HG02642 (cell line): ENCODE measurements at regions not wholly inside any gene's neighbourhood (a gene's known extent, or its start where the extent isn't known, plus 50 kb on each side); places are given as distances from the start of the nearest gene placed in this dataset.
A peak's percentile ranks its signal among the peaks of the same experiment; 100 is the strongest.

ENCODE experiments used
- ATAC-seq: cut with Tn5 transposase; IDR thresholded peaks from one replicate; pipeline ENCODE4 v1.9.1; 2021; ENCODE audit warnings: mild to moderate bottlenecking; ENCODE audit not compliant: unreplicated experiment, poor library complexity

DNA sequence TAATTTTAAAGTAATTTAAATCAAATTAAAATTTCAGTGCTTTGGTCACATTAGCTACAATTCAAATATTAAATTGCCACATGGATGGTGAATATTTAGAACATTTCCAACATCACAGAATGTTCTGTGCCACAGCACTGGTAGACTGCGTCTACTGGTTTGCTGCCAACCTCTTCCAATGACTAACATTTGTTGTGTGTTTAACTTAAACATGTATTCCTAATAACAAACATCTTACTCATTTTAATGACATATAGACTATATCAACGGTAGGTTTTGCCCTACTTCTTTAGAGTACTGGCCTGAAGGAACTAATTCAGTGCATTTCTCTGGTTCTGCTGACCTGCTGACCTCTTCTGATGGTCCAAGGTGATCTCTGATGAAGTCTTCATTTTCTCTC, 157.6 kb downstream of the DCK start:
- no peak for ATAC-seq

DNA sequence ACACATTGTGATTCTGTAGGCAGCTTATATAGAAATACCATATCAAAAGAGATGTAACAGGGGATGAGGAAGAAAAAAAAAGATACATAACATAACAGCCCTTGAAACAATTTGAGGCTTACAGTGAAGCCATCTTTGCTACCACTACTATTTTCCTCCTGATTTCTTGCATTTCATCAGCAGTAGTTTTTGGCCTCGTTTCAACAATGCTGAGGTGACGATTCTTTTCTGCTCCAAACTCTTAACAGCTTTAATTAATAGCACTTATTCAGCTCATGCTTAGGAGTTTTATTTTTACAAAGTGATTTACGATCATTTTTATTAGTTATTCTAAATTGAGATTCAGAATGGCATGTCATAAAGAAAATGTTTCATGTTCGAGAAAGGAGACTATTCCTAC, 163.2 kb downstream of the DCK start:
- no peak for ATAC-seq

DNA sequence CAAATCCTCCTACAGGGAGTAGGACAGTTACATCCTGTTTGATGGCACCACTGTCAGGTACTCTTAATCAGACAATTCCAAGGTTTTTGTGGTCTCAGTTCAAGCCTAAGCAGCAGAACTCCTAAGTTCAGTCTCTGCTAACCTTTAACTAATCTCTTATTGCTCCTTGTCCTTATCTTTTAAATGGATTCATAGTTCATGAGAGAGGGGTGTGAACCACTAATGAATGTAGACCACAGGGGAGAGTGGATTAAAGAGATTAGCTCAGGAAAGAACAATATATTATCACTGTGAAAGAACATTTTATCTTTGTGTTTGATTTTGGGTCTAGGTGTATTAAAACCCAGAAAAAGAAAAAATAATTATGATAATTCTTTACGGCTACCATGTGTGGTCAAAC, 168.9 kb downstream of the DCK start:
- no peak for ATAC-seq

DNA sequence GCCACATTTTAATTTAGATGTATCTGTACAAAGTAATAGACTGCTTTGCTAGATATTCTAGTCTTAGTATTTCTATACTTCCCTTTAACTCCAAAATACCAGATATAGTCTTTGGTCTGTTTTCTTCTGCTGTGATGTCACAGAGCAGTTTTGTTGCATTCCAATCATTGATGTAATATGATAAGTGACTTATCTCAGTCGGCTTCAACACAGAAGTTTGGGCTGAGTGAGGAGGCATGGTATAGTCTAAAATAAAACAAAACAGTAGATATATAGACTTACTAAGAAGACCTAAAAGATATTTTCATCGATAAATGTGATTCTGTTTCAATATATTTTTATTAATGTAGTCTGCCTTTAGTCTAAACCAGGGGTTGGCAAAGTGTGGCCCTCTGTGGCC, 169.9 kb downstream of the DCK start:
- ATAC-seq = no peak

DNA sequence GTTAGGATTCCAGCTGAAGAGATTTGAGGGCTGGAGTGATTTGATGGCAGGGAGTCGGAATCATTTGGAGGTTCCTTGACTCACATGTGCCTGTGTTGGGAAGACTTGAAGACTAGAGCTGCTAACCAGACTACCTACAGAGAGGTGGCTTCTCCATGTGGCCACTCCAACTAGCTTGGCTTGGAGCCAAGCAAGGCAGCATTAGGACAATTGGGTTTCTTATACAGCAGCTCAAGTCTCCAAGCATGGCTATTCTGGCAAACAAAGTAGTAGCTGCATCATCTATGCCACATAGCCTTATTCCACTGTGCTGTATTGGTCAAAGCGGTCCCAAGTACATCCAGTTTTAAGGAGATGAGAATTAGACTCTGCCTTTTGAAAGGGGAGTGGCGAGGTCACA, 171.7 kb upstream of the SLC4A4 start:
- no peak for ATAC-seq

DNA sequence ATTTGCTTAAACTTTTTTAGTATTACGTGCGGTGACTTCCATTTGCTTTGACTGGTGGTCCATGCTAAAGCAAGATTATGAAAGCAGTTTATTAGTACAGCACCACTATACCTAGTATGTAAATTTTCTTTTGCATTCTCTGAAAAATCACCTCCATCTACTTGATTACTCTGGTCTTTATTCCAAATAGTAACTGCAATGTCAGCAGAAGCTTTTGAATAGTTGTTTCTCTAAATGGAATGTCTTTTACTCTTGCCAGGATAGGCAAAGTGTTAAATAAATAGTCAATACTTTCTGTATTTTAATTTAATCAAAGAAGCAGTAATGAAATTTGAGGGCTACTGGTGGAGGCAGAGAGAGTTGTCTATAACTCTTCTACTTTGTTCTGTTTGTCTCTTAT, 167.2 kb upstream of the SLC4A4 start:
- no peak for ATAC-seq

DNA sequence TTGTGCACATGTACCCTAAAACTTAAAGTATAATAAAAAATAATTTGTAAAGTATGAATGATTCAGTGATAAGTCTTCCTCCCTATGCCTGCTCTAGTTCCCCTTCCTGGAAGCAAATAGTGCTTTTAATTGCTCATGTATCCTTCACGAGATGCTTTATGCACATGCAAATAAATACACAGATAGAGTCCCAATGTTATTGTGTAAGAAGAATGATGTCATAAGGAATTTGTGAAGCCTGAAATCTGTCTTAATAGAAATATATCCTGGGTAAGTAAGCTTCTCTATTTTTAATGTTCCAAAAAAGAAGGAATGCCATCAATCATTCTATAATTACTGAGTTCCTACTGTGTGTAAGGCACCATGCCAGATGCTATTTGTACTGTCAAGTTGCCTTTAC, 157.5 kb upstream of the SLC4A4 start:
- ATAC-seq = no peak

DNA sequence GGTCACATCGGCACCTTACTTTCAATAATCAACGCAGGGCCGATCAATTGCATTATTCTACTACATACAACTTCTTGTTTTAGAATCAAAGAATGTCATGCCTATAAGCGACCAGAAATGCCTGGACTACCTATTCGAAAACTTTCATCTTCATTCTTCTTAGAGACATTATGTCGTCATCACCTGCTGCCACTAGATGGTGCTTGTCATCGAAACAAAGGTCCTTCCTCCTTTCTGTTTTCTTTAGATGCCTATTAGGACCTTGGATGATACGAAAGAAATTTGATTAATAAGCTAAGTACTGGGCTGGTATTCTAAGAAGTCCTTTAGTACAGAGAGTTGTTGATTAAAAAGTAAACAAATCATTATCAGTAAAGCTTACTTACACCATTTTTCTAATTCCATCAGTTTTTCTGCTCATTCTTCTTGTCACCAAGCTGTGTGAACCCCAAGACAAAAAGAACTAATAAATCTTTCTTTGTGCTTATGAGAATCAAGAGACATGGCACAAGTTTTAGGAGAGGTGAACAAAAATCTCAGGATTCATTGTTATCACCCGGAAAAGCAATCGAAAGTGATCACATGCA, 154.5 kb upstream of the SLC4A4 start:
- ATAC-seq = peak; percentile 59

DNA sequence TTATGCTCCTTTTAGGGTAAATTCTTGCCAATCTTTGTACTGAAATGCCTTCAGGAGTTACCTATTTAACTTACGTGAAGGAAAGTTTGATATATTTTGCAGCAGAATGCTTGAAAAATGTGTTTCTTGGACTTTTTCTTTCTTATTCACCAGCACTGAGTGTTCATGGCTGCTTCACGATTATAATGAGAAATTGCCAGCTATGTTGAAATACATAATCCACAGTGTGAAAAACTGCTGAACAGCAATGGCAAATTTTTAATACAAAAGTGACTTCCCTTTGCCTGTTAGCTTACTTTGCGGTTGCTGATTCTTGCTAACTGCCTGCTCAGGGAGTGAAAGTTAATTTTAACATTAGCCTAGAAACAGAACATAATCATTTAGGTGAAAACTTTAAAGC, 153.8 kb upstream of the SLC4A4 start:
- ATAC-seq = no peak

DNA sequence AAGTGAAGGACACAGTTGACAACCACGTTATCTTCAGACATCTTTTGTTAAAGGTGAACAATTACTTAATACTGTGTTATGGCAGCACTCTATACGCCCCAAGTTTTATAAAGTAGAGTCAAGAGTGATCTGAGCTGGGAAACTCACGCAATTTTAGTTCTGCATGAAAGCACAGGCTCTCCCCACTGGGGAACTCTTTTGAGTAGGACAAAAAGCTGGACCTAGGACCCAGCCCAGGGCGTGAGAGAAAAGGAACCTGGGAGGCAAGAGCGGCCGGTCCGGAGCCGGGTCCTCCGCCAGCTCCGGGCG, 152.6 kb upstream of the SLC4A4 start:
- ATAC-seq = no peak

DNA sequence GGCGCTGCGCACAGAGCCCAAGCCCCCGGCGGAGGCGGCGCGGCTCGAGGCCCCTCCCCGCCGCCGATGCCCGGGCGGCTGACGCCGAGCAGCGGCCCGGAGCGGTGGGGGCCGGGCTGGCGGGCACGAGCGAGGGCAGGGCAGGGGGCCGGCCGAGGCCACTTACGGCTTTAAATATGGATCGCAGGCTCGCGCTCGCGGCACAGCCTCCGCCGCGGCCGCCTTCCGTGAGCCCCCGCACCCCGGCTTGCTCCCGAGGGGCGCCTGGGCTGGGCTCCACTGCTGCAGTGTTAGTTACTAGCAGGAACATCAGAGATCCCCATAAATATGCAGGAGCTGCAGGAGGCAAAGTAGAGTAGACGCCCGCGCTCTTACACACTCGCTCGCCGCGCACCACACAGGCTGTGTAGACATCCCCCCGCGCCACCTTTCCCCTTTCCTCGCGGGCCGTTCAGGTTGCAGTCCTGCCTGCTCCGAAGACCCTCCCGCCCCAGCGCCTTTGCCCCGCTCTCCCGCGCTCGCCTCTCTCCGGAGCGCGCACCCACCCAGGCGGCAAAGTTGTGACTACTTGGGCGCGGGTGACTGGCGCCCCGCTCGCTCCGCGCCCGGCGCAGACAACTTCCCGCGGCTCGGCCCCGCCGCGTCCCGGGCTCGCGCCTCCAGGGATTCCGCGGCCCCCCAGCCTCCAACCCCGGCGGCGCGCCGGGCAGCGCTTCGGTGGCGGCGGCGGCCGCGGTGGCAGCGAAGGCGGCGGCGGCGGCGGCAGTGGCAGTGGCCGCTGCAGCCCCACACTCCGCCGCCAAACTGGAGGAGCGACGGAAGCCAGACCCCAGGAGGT, 152.0 kb upstream of the SLC4A4 start:
- peak; percentile 44 for ATAC-seq

DNA sequence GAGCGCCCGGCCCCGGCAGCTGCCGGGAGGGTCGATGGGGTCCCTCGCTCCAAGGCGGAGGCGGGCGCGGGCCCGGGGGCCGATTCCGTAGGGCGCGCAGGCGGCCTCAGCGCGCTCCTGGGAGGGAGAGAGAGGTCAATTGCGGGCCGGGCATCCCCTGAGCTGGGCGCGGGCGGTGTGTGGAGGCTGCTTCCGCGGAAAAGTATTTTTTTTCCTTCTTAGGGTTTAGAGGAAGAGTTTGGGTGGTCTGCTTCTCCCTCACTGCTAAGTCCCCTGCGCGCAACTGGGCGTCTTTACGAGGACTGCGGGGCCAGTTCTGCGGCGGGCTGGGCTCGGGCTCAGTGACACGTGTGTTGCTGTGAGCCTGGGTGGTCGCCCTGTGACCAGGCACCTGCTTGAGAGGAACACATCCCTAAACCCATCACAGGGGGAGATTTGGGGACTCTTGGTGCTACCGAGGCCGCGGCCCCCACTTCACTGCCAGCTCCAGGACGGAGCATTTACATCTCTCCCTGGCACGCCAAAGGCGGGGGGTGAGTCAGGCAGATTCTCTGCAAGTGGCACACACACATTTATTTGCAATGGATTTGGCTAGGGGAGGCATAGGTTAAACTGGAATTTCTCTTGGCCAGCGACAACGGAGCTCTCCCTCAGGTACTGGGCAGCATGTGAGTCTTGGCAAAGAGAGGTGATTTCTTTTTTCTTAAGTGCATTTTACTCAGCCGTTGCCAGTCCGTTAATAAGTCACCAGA, 151.2 kb upstream of the SLC4A4 start:
- ATAC-seq = peak; percentile 32

DNA sequence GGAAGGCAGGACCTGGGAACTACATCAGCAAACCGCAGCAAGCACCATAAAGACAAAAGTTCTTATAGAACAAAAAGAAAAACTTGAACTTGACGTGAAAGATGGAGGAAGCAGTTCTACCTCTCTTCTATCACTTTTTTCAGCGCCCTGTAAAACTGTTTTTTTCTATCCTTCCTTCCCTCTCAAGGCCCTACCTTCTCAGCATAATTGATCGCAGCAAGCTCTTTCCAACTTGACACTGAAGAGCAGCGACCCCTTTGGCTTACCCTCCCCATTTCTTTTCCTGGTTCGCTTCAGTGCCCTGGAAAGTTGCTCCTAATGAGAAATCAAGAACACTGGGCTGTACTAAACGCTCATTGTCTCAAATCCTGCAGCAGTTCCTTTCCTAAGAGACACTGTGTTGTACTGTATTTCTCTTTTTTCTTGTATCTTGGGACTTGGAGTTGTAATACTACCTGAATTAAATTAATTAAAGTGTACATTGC, 150.6 kb upstream of the SLC4A4 start:
- no peak for ATAC-seq

DNA sequence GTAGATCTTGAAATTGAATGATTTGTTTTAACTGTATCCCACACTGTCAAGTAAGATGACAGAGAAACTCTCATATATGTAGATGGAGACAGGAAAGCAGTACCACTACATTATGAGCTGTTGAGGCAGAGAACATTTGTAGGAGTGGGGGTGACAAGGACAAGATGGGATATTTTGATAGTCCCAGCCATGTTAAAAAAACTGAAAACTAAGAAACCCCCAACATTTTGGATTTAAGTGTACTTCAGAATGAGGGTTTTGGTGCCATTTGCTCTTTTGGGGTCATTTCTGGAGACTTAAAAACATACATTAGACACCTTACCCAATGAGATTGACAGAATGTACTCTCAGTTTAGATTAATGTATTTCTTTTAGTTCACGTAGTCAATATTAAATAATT, 149.9 kb upstream of the SLC4A4 start:
- no peak for ATAC-seq

DNA sequence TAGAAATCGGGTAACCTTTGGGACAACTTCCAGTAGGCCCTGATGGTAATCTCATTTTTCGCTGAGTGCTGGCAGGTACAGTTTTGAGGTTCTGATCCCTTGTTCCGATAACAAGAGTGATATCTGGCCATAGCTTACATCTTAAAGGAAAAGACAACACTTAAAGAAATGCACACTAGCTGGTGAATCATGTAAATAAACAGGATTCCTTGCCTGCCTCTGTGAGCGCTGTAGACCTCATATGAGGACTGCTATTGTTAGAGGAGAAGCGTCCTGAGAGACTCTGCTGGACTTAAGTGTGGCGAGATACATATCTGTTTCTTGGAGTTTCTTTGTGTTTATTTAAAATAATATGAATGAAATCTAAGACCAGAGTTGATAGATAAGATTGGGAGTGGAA, 149.3 kb upstream of the SLC4A4 start:
- ATAC-seq = no peak

DNA sequence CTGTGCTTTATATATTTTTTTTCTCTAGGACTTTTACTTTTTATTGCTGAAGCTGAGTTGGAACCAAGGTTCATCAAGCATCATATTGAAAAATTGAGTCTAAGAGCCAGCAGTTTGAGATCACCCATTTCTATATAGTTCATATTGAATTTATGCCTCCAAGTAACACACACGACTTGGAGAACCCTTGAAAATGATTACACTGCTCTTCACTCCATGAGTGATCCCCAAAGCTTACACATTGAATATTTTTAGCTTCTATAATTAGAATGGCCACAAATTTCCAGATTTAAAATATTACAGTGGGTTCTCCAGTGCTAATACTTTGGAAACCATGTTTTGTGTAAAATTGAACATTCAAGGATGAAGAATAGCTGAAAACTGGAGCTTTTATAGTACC, 144.4 kb upstream of the SLC4A4 start:
- ATAC-seq = no peak

DNA sequence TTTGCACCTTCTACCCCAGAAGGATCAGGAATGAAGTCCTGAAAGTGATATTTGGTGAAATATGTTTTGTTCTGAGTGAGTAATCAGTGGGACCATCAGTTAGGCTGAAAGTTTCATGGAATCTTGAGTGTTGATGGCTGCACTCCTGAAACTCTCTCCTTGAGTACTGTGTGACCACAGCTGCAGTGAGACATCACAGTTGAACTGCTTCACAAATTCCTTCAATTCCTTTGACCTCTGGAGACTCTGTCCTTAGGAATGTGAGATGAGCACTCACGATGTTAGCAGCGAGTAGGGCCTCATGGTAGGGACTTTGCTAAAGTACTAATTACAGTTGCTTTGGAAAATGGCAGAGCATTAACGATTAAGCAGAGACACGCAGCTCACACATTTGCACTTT, 142.9 kb upstream of the SLC4A4 start:
- ATAC-seq = no peak

DNA sequence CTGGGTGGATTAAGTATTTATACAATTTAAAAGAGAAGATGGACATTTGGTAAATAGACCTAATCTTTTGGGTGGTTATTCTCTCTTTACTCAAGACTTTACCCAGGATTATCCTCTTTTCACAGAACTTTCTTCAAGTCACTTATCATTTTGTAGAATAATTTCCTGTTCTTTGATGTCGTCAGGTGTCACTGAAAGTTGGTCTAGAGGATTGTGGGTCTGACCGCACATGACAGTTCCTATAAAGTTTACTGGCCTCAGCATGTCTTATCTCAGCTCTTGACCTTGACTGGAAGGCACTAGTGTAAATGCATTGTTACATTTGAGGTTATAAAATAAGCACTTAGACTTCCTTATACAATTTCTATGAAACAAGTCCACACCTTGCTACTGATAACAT, 139.9 kb upstream of the SLC4A4 start:
- no peak for ATAC-seq

DNA sequence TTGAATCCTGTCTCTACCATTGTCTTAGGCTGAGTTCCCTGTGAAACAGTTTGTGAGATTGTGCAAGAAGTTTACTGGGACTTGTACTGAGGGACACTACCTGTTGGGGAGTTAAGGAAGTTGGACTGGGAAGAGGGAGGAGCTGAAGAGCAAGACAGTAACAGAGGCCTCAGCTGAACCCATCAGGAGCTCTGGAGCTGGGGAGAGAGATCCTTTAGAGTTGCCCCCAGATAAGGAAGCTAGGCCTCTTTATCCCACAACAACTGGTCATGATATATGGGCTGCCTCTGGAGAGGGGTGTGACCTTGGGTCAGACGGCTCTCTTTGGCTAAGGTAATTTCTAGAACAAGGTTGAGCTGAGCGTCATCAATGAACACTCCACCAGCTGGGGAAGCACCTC, 137.8 kb upstream of the SLC4A4 start:
- no peak for ATAC-seq

DNA sequence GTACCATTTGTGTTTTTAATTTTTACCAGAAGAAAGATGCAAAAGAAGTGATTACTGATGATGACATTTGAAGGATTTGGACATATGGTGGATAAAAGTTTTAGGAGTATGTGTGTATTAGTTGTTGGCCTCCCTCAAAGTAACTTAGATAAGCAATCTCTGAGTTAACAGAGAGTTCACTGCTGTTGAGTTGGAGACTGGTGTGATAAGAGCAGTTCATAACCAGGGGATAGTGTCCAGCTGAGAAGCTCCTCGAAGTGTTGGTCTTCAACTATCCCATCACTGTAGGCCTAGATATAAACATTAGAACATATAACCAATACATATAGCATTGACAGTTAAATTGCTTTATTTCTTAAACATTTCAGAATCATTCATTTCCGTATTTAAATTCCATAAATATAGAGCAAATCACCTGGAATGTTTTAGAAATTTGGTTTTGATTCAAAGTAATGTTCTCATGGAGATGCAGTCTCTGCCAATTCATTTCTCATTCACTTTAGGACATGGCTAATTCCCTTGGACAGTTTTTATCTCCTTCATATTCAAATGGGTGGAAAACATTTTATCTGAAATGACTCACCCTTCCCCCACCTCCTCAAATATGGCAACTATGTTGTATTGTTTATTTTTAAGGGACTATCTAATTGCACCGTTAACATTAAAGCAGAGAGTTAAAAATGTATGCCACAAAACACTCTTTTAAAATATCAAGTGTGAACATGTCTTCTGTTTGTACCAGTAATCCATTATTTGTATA, 136.8 kb upstream of the SLC4A4 start:
- no peak for ATAC-seq

DNA sequence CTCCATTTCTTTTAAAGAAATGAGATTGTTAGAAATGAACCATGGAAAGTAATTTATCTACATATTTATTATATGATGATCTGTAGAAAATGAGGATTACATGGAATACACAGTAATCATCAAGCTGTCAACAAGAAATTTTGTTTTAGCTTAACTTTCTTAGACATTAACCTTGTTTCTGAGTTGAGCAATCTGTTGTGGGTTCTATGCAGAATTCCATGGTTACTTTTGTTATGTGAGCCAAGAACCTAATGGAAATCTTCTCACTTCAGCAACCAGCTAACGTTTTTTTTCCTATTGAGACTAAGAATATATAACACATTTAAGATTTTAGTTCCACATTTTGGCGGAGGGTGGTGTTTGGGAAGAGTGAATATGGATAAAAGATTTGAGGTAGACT, 136.1 kb upstream of the SLC4A4 start:
- no peak for ATAC-seq
